ENCODE measurements at regions not wholly inside any gene's neighbourhood (a gene's known extent, or its start where the extent isn't known, plus 50 kb on each side); places are given as distances from the start of the nearest gene placed in this dataset.

DNA sequence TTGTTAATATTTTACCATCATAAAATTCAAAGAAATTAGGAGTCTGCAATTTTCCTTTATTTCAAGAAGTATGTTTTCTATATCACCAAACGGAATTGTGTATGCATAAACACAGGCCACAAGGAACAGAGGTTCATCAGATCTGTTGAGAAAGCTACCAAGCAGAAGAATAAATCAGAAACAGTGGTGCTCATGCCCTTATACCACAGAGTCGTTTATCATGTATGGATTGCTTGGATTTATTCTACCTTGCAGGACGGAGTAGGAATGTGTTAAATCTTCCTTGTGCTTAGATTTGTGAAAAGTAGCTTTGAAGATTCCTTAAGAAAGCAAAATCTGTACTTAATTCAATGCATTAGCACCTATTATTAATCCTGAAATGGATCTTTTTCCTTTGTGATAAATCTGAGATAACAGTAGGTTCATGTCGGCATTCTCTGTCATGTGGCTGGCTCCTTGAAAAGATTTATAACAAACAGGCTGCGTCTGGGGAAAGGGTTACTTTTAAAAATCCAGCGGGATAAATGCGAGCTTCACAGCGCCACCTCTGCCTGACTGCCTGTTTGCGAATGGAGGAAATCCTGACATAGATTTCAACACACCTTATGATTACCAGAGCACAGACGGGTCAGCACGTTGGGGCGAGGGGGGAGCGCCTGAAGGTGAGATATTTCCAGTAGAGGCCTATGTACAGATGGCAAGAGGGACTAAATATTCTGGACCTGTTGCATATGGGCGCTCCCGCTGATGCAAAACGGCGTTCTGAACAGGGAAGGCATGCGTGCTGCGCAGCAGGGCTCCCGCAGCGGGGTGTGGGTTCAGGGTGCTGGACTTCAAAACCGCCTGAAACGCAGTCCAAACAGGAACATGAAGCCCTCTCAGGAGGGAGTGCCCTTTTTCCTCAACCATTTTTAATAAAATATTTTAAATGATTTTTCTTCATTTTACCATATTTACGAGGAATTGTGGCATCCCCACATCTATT lies 445.5 kb upstream of the SGCG start:
- no peaks in the 10 kb centered on the region for H3K36me3 ChIP-seq (ENCODE audit: control insufficient read depth in 2 of 2, extremely low read depth in 1 of 2, insufficient read depth in 2 of 2, low read length in 2 of 2)
- no peaks in the 10 kb centered on the region for H3K79me2 ChIP-seq (ENCODE audit: control insufficient read depth, insufficient read depth, low read length)
- intact Hi-C loops (cut with micrococcal nuclease), result no loop called here
- no peaks in the 10 kb centered on the region for H3K4me1 ChIP-seq (ENCODE audit: control insufficient read depth, extremely low read depth, insufficient read depth, low read length)
- TF ChIP-seq, protein P1, sequence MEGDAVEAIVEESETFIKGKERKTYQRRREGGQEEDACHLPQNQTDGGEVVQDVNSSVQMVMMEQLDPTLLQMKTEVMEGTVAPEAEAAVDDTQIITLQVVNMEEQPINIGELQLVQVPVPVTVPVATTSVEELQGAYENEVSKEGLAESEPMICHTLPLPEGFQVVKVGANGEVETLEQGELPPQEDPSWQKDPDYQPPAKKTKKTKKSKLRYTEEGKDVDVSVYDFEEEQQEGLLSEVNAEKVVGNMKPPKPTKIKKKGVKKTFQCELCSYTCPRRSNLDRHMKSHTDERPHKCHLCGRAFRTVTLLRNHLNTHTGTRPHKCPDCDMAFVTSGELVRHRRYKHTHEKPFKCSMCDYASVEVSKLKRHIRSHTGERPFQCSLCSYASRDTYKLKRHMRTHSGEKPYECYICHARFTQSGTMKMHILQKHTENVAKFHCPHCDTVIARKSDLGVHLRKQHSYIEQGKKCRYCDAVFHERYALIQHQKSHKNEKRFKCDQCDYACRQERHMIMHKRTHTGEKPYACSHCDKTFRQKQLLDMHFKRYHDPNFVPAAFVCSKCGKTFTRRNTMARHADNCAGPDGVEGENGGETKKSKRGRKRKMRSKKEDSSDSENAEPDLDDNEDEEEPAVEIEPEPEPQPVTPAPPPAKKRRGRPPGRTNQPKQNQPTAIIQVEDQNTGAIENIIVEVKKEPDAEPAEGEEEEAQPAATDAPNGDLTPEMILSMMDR (IDR thresholded peaks at IDR 0.05; ENCODE audit: extremely low read depth in 1 of 2, insufficient read depth in 1 of 2, low read depth in 1 of 2, low read length in 2 of 2), result no peak
- no peak for TF ChIP-seq MYC (IDR thresholded peaks at IDR 0.05; ENCODE audit: low read depth, low read length)
- DNase-seq (ENCODE audit: low read depth, low spot score) (no peak), FAIRE-seq (no peak)
- BruUV-seq (replicated peaks), result no TSS peak
- no peak overlapping the region for H2AFZ ChIP-seq (ENCODE audit: low read depth, low read length)
- H3K27me3 ChIP-seq (ENCODE audit: control insufficient read depth in 2 of 2, insufficient read depth in 2 of 2, low read length in 2 of 2), result no peaks in the 10 kb centered on the region
- H3K9me1 ChIP-seq (replicated peaks; ENCODE audit: control insufficient read depth, extremely low read depth, insufficient read depth, low read length), result no peaks in the 10 kb centered on the region
- no peak overlapping the region for H3K4me2 ChIP-seq (ENCODE audit: insufficient read depth, low read length)
- no peaks in the 10 kb centered on the region for H3K9me3 ChIP-seq (replicated peaks; ENCODE audit: control insufficient read depth, insufficient read depth, low read length)
- CTCF ChIA-PET, result no interaction called here
- dilution Hi-C loops (cut with MboI; ENCODE audit: extremely low pct_ligation_motif_present, low sequenced_read_pairs), result no loop called here
- H3K27ac ChIP-seq (ENCODE audit: insufficient read depth, low read depth, low read length), result no peak overlapping the region
- POLR2A ChIA-PET, result no interaction called here
- H3K4me3 ChIP-seq (replicated peaks in 1 of 3; ENCODE audit: insufficient read depth in 1 of 3, low read depth in 1 of 3, low read length in 3 of 3), result no peak overlapping the region
- H4K20me1 ChIP-seq (replicated peaks; ENCODE audit: control insufficient read depth, extremely low read depth, insufficient read depth, low read length), result no peaks in the 10 kb centered on the region
- no peak overlapping the region for H3K9ac ChIP-seq (replicated peaks; ENCODE audit: extremely low read depth, insufficient read depth, low read length)

DNA sequence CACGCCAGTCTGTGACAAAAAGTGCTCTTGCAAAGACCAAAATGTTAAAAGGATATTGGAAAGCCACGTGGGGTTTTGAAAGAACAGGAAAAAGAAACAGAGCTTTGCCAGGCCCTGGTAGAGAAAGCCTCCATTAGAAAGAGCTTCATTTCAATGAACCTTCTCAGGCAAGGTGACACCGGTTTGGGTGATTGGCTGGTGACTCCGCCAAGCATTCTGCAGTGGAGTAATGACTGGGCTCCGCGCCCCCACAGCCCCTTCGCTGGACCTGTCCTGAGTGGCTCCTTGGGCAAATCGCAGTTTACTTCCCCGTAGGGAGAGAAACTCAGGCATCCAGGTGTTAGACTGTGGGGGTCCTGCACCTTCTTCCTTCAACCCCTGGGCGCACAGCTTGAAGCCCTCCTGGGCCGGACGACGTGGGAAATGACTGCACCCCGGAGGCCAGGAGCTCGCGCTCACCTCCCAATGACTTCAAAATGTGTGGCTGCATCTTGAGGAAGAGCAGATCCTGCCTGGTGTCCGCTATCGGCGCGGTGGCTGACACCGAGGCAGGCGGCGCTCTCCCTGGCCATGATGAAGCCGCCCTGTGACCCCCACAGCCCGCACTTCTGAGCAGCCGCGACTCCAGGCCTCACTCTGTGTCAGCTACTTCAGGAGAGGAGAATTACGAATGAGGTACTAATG lies 444.6 kb upstream of the SGCG start:
- H3K9ac ChIP-seq (replicated peaks; ENCODE audit: extremely low read depth, insufficient read depth, low read length), result no peak overlapping the region
- H3K27me3 ChIP-seq (ENCODE audit: control insufficient read depth in 2 of 2, insufficient read depth in 2 of 2, low read length in 2 of 2), result no peaks in the 10 kb centered on the region
- no TSS peak for BruUV-seq (replicated peaks)
- H2AFZ ChIP-seq (ENCODE audit: low read depth, low read length), result no peak overlapping the region
- H3K79me2 ChIP-seq (ENCODE audit: control insufficient read depth, insufficient read depth, low read length), result no peaks in the 10 kb centered on the region
- no peaks in the 10 kb centered on the region for H3K4me1 ChIP-seq (ENCODE audit: control insufficient read depth, extremely low read depth, insufficient read depth, low read length)
- POLR2A ChIA-PET, result no interaction called here
- CTCF ChIA-PET, result no interaction called here
- H3K36me3 ChIP-seq (ENCODE audit: control insufficient read depth in 2 of 2, extremely low read depth in 1 of 2, insufficient read depth in 2 of 2, low read length in 2 of 2), result no peaks in the 10 kb centered on the region
- no peak overlapping the region for H3K4me3 ChIP-seq (replicated peaks in 1 of 3; ENCODE audit: insufficient read depth in 1 of 3, low read depth in 1 of 3, low read length in 3 of 3)
- TF ChIP-seq MYC (IDR thresholded peaks at IDR 0.05; ENCODE audit: low read depth, low read length), result no peak
- no peak for TF ChIP-seq FOS (IDR thresholded peaks at IDR 0.05; ENCODE audit: borderline replicate concordance, insufficient read depth, low read length)
- no peak for TF ChIP-seq POLR2AphosphoS5 (IDR thresholded peaks at IDR 0.05; ENCODE audit: insufficient read depth, low read depth, low read length)
- TF ChIP-seq, protein P1 (IDR thresholded peaks at IDR 0.05; ENCODE audit: extremely low read depth in 1 of 2, insufficient read depth in 1 of 2, low read depth in 1 of 2, low read length in 2 of 2), result no peak
- TF ChIP-seq, protein P2, sequence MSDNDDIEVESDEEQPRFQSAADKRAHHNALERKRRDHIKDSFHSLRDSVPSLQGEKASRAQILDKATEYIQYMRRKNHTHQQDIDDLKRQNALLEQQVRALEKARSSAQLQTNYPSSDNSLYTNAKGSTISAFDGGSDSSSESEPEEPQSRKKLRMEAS (IDR thresholded peaks at IDR 0.05; ENCODE audit: insufficient read depth, insufficient read length), result no peak
- FAIRE-seq (no peak), DNase-seq (ENCODE audit: low read depth, low spot score) (no peak)
- no peak overlapping the region for H3K27ac ChIP-seq (ENCODE audit: insufficient read depth, low read depth, low read length)
- H3K4me2 ChIP-seq (ENCODE audit: insufficient read depth, low read length), result no peak overlapping the region
- no peaks in the 10 kb centered on the region for H3K9me1 ChIP-seq (replicated peaks; ENCODE audit: control insufficient read depth, extremely low read depth, insufficient read depth, low read length)
- H3K9me3 ChIP-seq (replicated peaks; ENCODE audit: control insufficient read depth, insufficient read depth, low read length), result no peaks in the 10 kb centered on the region
- H4K20me1 ChIP-seq (replicated peaks; ENCODE audit: control insufficient read depth, extremely low read depth, insufficient read depth, low read length), result no peaks in the 10 kb centered on the region
- dilution Hi-C loops (cut with MboI; ENCODE audit: extremely low pct_ligation_motif_present, low sequenced_read_pairs) (no loop called here), intact Hi-C loops (cut with micrococcal nuclease) (no loop called here)

All from endothelial cell of umbilical vein (primary cell).